ENCODE measurements at regions not wholly inside any gene's neighbourhood (a gene's known extent, or its start where the extent isn't known, plus 50 kb on each side); places are given as distances from the start of the nearest gene placed in this dataset.

- H3K23ac ChIP-seq (ENCODE audit: insufficient read length): no peak overlapping the region
- no peaks in the 10 kb centered on the region for H3K36me3 ChIP-seq (ENCODE audit: control insufficient read depth in 2 of 4, insufficient read depth in 4 of 4, low read length in 3 of 4)
- H3K9me3 ChIP-seq (ENCODE audit: insufficient read depth in 2 of 2, low read depth in 1 of 2, low read length in 1 of 2): no peaks in the 10 kb centered on the region
- no peak overlapping the region for H3K14ac ChIP-seq (ENCODE audit: insufficient read length)
- no peaks in the 10 kb centered on the region for H4K20me1 ChIP-seq (replicated peaks in 1 of 2; ENCODE audit: control insufficient read depth in 1 of 2, insufficient read depth in 2 of 2, low read length in 2 of 2)
- no peaks in the 10 kb centered on the region for H3K27me3 ChIP-seq (replicated peaks in 1 of 4; ENCODE audit: control insufficient read depth in 3 of 4, extremely low read depth in 1 of 4, insufficient read depth in 3 of 4, low read length in 3 of 4)
- H2BK15ac ChIP-seq (ENCODE audit: low read length): no peak overlapping the region
- TF ChIP-seq ATF3 (IDR thresholded peaks at IDR 0.05; ENCODE audit: insufficient read depth, low read depth, low read length) (no peak), PHF8 (conservative IDR thresholded peaks at IDR 0.05; ENCODE audit: low read depth, low read length) (no peak), CREB1 (IDR thresholded peaks at IDR 0.05) (no peak), TAF1 (IDR thresholded peaks at IDR 0.05; ENCODE audit: low read depth, low read length) (no peak), RXRA (IDR thresholded peaks at IDR 0.05; ENCODE audit: insufficient read depth, low read depth, low read length) (no peak), CBX5 (IDR thresholded peaks at IDR 0.05; ENCODE audit: low read depth, low read length) (no peak), HDAC6 (IDR thresholded peaks at IDR 0.05; ENCODE audit: low read depth, low read length) (no peak), BACH1 (IDR thresholded peaks at IDR 0.05; ENCODE audit: low read length) (no peak), CTCF (IDR thresholded peaks at IDR 0.05; ENCODE audit: control extremely low read depth in 1 of 3, insufficient read depth in 1 of 3, low read depth in 1 of 3, low read length in 3 of 3) (no peak), POU5F1 (IDR thresholded peaks at IDR 0.05; ENCODE audit: low read depth, low read length) (no peak), RBBP5 (IDR thresholded peaks at IDR 0.05; ENCODE audit: borderline replicate concordance, low read depth, low read length) (no peak), POLR2A (IDR thresholded peaks at IDR 0.05; ENCODE audit: control extremely low read depth in 1 of 2, low read depth in 2 of 2, low read length in 2 of 2) (no peak), JUND (IDR thresholded peaks at IDR 0.05; ENCODE audit: low read length) (no peak)
- DNase-seq (ENCODE audit: low read depth in 1 of 2, low spot score in 2 of 2): no peak
- no peak overlapping the region for H3K4ac ChIP-seq (replicated peaks; ENCODE audit: insufficient read length, low read depth, low read length)
- no peak overlapping the region for H3K4me2 ChIP-seq (ENCODE audit: insufficient read depth in 1 of 2, low read depth in 2 of 2, low read length in 2 of 2)
- H3K79me2 ChIP-seq (ENCODE audit: control insufficient read depth in 1 of 2, insufficient read depth in 2 of 2, low read length in 2 of 2): no peaks in the 10 kb centered on the region
- 87% methylated on average over 1 of the region's 1 CpG; no CpG with 5 or more reads in 1 of the 2 experiments for WGBS, 2 experiments (ENCODE audit: extremely low coverage in 1 of 2, insufficient coverage in 1 of 2, insufficient read length in 1 of 2, insufficient replicate concordance in 2 of 2, low coverage in 1 of 2, low lambda C conversion rate in 2 of 2, missing lambda C conversion rate in 1 of 2)
- H3K4me3 ChIP-seq (ENCODE audit: extremely low read depth in 1 of 4, insufficient read depth in 2 of 4, low read depth in 3 of 4, low read length in 4 of 4): no peak overlapping the region
- H2BK120ac ChIP-seq (replicated peaks; ENCODE audit: low read depth, low read length): no peak overlapping the region
- peaks cover 0 to 4% (median 0%) of the 10 kb centered on the region in 4 experiments; a peak in 2 of 7 replicates for H3K4me1 ChIP-seq (replicated peaks in 1 of 4; ENCODE audit: control insufficient read depth in 3 of 4, insufficient read depth in 4 of 4, low read length in 3 of 4)
- no peak overlapping the region for H3K56ac ChIP-seq (replicated peaks; ENCODE audit: insufficient read length, low read depth, low read length)
- H2BK5ac ChIP-seq (ENCODE audit: low read depth, low read length): no peak overlapping the region
- FAIRE-seq: no peak
- no peak overlapping the region for H3K9ac ChIP-seq (replicated peaks in 1 of 4; ENCODE audit: extremely low read depth in 1 of 4, low read depth in 3 of 4, low read length in 3 of 4)
- H2BK20ac ChIP-seq (ENCODE audit: low read length): no peak overlapping the region
- no peak overlapping the region for H4K8ac ChIP-seq (ENCODE audit: extremely low read depth, insufficient read depth, low read length)
- POLR2A ChIA-PET (ENCODE audit: partially characterized antibody): no interaction called here
- no peak overlapping the region for H4K91ac ChIP-seq (replicated peaks; ENCODE audit: insufficient read length, low read length)
- H2BK12ac ChIP-seq (ENCODE audit: low read depth, low read length): no peak overlapping the region
- no peak overlapping the region for H4K5ac ChIP-seq (ENCODE audit: insufficient read length, low read depth, low read length)
- CTCF ChIA-PET (ENCODE audit: partially characterized antibody): interaction anchor here (1.5 to 1.6 kb wide), 2 partner anchors 29 to 442 kb away, joined by 3 to 4 read pairs; no protein-coding TSS in a partner anchor
- no peaks in the 10 kb centered on the region for H3K79me1 ChIP-seq (ENCODE audit: low read depth, low read length)
- H2AK5ac ChIP-seq (ENCODE audit: low read depth, low read length): no peak overlapping the region
- no peak overlapping the region for H2AFZ ChIP-seq (ENCODE audit: low read length)
- H3K27ac ChIP-seq (ENCODE audit: low read depth, low read length): no peak overlapping the region
- no peak overlapping the region for H3K18ac ChIP-seq (ENCODE audit: extremely low read depth, low read length)
- no peaks in the 10 kb centered on the region for H3K23me2 ChIP-seq (ENCODE audit: low read depth, low read length)
Measured at GRCh38 chr5:110836851-110837250, 98.0 kb downstream of the SLC25A46 start.
